ENCODE measurements at regions not wholly inside any gene's neighbourhood (a gene's known extent, or its start where the extent isn't known, plus 50 kb on each side); places are given as distances from the start of the nearest gene placed in this dataset.
"Not testable (repeated sequence)": the region's sequence is repeated elsewhere in the genome, so short reads cannot be mapped to it uniquely, and the experiment has no call there.

GRCh38 chr12:84464616-84465015, 448.0 kb downstream of the SLC6A15 start:
- ATAC-seq (ENCODE audit: low FRiP score) (no peak), DNase-seq (ENCODE audit: low spot score) (no peak)
- no peak for TF ChIP-seq CTCF (IDR thresholded peaks at IDR 0.05)

GRCh38 chr12:84463741-84464495, 448.7 kb downstream of the SLC6A15 start:
- DNase-seq (ENCODE audit: low spot score) = no peak
- no peak for TF ChIP-seq CTCF (IDR thresholded peaks at IDR 0.05)
- ATAC-seq (ENCODE audit: low FRiP score) = no peak

DNA sequence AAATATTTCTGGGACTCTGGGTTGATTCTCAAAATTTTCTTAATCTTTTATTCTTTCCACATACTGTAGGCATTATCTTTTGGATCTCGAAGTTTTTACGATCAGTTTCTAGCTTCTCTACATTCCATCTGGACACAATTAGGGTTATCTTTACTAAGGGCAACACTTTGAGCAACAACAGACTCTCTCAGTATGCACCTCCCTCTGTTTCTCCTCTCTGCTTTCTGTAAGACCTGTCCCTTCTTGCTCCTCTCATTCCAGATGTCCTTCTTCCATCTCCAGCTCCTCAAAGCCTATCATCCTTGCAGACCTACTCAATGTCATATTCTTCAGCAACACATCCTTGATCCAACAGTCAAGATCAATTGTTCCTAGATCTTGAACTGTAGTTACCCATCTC, 457.0 kb downstream of the SLC6A15 start:
- ATAC-seq (ENCODE audit: low FRiP score) (no peak), DNase-seq (ENCODE audit: low spot score) (no peak)
- no peak for TF ChIP-seq CTCF (IDR thresholded peaks at IDR 0.05)

DNA sequence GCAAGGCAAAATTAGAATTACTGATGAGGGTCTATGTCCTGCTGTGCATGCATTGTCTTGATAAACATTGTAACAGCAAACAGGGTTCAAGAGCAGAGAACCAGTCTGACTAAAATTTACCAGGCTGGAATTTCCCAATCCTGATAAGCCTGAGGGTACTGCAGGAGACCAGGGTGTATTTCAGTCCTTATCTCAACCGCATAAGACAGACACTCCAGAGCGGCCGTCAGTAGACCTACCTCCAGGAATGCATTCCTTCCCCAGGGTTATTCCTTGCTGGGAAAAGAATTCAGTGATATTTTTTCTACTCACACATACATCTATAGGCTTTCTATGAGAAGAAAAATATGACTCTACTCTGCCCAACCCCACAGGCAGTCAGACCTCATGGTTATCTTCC, 466.1 kb downstream of the SLC6A15 start:
- DNase-seq (ENCODE audit: low spot score); ATAC-seq (ENCODE audit: low FRiP score): not testable (repeated sequence)

GRCh38 chr12:84436134-84436533, 476.5 kb downstream of the SLC6A15 start:
- no peak for DNase-seq (ENCODE audit: low spot score)
- TF ChIP-seq CTCF (IDR thresholded peaks at IDR 0.05) = no peak
- no peak for ATAC-seq (ENCODE audit: low FRiP score)

DNA sequence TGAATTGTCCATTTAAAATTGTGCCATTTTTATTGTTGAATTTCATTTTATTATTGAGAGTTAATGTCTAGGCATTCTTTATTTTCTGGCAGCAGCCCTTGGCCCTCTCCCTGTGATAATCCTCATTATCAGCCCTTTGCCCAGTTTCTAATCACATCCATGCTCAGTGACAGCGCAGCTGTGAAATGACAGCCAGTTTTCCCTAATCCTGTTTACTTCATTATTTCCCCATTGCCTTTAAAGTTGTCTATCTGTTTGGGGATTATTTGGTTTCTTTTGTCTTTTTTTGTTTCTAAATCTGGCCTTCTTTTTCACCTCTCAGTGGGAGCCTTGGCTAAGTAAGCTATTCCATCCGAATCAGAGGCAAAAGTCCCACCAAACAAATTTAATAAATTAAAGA, 476.9 kb downstream of the SLC6A15 start:
- DNase-seq (ENCODE audit: low spot score) (no peak), ATAC-seq (ENCODE audit: low FRiP score) (no peak)
- TF ChIP-seq CTCF (IDR thresholded peaks at IDR 0.05) = no peak

DNA sequence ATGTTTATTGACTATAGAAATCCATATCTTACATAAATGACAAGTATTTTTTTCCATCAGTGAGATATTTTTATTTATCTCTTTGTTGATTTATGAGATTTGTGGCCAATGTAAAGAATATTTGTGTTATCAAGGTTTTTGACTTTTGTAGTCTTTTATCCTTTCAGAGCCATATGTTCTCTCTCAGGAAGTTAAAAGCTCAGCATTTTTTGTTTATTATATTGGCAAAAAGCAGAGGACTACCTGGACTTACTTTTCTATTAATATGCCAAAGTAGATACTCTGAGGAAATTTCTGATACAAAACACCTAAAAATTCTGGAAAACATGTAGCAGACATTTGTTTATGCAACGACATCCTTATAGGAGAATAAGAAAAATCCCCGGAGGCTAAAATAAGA, 490.3 kb downstream of the SLC6A15 start:
- no peak for ATAC-seq (ENCODE audit: low FRiP score)
- no peak for TF ChIP-seq CTCF (IDR thresholded peaks at IDR 0.05)
- DNase-seq (ENCODE audit: low spot score) = no peak
